Right ventricle myocardium superior (tissue), 1 donor: ENCODE measurements at regions not wholly inside any gene's neighbourhood (a gene's known extent, or its start where the extent isn't known, plus 50 kb on each side); places are given as distances from the start of the nearest gene placed in this dataset.
"Not testable (repeated sequence)": the region's sequence is repeated elsewhere in the genome, so short reads cannot be mapped to it uniquely, and the experiment has no call there.

ENCODE experiments used
- ATAC-seq: fragments of 200-7000 bp; cut with Tn5 transposase; one replicate; pipeline ENCODE4 v1.9.1; 2020; ENCODE audit warnings: mild to moderate bottlenecking; ENCODE audit not compliant: poor library complexity
- DNase-seq: peaks from one replicate; pipeline ENCODE4 v3.0.0-alpha.2; 2020
- intact Hi-C: fragments of 100-400 bp; cut with DNase I; formaldehyde crosslinking; loops from one replicate; pipeline ENCODE4 v1.11.2; 2022
- donor health status: DM: no; HTN: yes; CAD: no; lungs with severe emphysema.

DNA sequence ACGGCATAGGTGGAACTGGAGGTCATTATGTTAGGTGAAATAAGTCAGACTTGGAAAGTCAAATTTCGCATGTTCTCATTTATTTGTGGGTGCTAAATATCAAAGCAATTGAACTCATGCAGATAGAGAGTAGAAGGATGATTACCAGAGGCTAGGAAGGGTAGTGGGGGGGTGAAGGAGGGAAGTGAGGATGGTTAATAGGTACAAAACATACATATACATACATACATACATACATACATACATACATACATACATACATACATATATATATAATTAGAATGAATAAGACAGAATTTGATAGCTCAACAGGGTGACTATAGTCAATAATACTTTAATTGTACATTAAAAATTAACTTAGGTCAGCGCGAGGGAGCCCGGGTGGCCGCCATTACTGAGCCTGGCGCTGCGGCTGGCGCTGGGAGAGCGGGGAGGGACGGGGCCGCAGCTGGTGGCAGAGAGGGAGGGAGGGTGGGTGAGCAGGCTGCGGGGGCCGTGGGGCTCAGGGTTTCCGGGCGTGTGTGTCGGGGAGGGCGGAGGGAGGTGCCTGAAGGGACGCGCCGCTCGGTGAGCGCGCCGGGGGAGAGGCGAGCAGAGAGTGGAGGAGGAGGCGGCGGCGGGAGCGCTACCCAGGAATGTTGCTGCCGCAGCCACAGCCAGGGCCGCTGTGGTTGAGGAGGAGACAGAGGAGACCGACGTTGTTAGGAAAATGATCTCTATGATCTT, 85.8 kb upstream of the EGFR start:
- peak; percentile 77 for DNase-seq
- peak; percentile 99 for ATAC-seq
- intact Hi-C loops, result no loop called here

DNA sequence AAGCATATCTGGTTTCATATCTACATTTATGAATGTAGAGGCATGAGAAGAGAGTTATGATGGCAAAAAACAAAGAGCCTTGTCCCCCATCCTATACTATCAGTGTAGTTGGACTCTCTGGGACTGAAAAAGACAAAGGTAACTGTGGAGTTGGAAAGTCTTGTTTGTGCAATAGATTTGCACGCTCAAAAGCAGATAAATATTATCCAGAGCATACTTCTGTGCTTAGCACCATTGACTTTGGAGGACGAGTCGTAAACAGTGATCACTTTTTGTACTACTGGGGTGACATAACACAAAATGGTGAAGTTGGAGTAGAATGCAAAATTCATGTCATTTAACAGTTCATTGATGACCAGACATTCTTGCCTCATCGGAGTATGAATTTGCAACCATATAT, 85.2 kb upstream of the EGFR start:
- ATAC-seq (no peak), DNase-seq (no peak)
- intact Hi-C loops, result no loop called here

- no peak for DNase-seq
- intact Hi-C loops, result no loop called here
- no peak for ATAC-seq
Measured at GRCh38 chr7:54940748-54941147, 78.1 kb upstream of the EGFR start.

DNA sequence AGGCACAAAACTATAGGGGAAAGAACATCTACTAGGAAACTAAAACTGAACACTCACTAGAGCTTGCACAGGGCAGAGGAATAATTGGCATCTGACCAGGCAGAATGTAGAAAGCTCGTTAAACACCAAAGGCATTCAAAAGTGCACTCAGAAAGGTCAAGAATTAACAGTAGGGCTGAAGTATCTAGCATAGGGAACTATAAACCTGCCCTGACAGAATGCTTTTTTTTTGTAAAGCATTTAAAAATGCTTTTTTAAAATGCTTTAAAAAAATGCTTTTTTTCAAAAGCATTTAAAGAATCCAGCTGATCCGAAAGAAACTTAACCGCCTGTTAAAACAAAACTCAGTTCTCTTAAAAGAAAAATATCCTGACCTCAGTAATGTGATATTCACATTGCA, 74.6 kb upstream of the EGFR start:
- intact Hi-C loops, result no loop called here

GRCh38 chr7:54946271-54946670, 72.5 kb upstream of the EGFR start:
- ATAC-seq, result no peak
- no peak for DNase-seq
- intact Hi-C loops, result no loop called here

More for the DNA sequence above, 74.6 kb upstream of the EGFR start:
- ATAC-seq (no peak), DNase-seq (no peak)

- no peak for DNase-seq
- no peak for ATAC-seq
- intact Hi-C loops, result no loop called here
Measured at GRCh38 chr7:54946764-54947163, 72.1 kb upstream of the EGFR start.

DNA sequence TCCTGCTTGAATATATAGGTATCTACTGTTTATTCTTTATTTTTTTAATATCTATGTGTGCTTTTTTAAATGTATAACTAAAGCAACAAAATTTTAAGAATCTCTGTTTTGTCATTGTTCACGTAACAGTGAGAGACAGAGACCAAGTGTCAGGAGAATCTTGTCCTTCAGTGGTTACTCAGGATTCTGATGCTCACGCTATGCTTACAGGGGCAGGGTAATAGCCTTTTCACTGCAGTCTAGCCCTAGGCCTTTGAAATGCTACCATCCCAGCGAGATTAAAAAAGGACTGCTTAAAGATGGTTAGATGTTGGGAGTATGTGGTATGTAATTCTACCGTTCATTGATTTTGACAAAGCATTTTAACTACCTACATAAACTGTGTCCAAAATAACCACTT, 71.6 kb upstream of the EGFR start:
- ATAC-seq (no peak), DNase-seq (no peak)
- intact Hi-C loops, result no loop called here

DNA sequence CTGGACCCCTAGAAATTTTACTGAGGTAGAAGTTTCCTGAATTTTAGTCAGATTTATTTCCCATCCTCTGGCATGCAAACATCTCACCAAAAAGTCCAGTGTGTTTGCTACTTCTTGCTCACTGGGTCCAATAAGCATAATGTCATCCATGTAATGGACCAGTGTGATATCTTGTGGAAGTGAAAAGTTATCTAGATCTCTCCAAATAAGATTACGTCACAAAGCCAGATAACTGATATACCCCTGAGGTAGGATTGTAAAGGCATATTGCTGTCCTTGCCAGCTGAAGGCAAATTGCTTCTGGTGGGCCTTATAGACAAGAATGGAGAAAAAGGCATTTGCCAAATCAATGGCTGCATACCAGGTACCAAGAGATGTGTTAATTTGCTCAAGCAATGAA, 69.3 kb upstream of the EGFR start:
- DNase-seq, ATAC-seq, intact Hi-C loops: not testable (repeated sequence)

GRCh38 chr7:54955296-54955695, 63.5 kb upstream of the EGFR start:
- ATAC-seq (no peak), DNase-seq (no peak)
- intact Hi-C loops, result no loop called here

DNA sequence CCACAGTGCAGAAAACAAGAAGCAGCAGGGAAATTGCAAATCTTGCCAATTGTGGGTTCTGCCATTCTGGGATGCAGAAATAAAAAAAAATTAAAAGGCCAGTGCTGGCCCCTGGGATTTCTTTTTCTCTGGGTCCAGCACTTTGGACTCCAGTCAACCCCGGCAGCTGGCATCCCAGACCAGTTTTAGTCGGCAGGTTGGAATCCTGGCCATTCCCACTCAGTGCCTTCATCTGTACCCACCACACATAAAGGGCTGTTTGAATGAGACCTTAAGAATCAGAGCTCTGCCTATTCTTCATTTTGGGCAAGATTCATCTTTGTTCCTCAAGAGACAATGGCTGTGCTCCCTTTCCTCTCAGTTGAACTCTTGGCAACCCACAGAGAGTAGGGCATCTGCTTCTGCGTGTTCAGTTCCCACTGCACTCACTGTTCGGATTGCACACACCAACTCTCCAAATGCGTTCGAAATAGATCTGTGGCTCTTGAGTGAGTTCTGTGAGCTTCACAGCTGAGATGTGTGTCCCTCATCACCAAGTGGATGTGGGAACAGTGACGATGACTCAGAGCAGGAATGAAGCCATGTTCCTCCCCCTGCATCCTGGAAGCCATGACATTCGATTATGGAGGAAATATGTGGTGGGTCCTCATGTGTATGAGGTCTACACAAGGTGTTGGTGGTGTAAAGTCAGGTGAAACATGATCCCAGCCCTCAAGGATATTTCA, 63.0 kb upstream of the EGFR start:
- intact Hi-C loops, result no loop called here
- DNase-seq (no peak), ATAC-seq (no peak)

DNA sequence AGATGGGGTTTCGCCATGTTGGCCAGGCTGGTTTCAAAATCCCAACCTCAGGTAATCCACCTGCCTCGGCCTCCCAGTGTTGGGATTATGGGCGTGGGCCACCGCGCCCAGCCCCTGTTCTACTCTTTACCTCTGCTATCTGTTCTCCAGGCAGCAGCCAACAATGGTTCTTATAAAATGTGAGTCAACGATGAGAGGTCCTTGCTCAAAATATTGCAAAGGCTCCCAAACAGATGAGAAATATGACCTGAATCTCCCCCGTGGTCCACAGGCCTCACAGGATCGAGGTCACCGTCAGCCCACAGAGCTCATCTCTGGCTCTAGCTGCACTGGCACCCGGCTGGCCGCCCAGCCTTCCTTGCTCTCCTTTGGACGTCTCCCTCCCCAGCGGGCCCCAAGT, 62.0 kb upstream of the EGFR start:
- DNase-seq, result no peak
- no peak for ATAC-seq
- intact Hi-C loops, result no loop called here

- DNase-seq (no peak), ATAC-seq (no peak)
- intact Hi-C loops, result no loop called here
Measured at GRCh38 chr7:54960517-54960916, 58.3 kb upstream of the EGFR start.

- DNase-seq (no peak), ATAC-seq (no peak)
- intact Hi-C loops, result no loop called here
Measured at GRCh38 chr7:54961391-54961790, 57.4 kb upstream of the EGFR start.

DNA sequence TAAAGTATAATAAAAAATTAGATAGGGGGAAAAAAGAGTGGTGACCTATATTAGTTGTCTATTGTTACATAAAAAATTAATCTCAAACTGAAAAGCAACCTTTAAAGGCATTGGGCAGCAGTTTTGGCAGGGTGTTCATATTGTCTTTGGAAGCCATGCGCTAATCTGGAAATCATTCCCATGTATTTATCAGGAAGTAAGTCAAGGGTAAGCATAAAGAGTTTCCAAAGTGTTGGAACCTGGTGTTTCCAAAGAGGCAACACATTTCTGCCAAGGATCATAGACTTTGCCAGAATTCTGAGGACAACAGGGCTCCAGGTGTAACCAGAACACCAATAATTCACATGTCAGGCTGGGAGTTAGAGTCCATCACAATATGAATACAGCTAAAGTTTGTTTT, 55.7 kb upstream of the EGFR start:
- intact Hi-C loops, result no loop called here
- no peak for DNase-seq
- ATAC-seq, result no peak

- no peak for DNase-seq
- no peak for ATAC-seq
- intact Hi-C loops, result no loop called here
Measured at GRCh38 chr7:54964136-54964535, 54.7 kb upstream of the EGFR start.

- no peak for ATAC-seq
- no peak for DNase-seq
- intact Hi-C loops, result no loop called here
Measured at GRCh38 chr7:54967377-54967776, 51.4 kb upstream of the EGFR start.

- intact Hi-C loops, result no loop called here
- DNase-seq (no peak), ATAC-seq (no peak)
Measured at GRCh38 chr7:54968018-54968417, 50.8 kb upstream of the EGFR start.
